ENCODE measurements at regions not wholly inside any gene's neighbourhood (a gene's known extent, or its start where the extent isn't known, plus 50 kb on each side); places are given as distances from the start of the nearest gene placed in this dataset. TPM values are rescaled to one million over a fixed set of nuclear protein-coding genes. Genes with fewer than 3 reads are reported as not detected.

DNA sequence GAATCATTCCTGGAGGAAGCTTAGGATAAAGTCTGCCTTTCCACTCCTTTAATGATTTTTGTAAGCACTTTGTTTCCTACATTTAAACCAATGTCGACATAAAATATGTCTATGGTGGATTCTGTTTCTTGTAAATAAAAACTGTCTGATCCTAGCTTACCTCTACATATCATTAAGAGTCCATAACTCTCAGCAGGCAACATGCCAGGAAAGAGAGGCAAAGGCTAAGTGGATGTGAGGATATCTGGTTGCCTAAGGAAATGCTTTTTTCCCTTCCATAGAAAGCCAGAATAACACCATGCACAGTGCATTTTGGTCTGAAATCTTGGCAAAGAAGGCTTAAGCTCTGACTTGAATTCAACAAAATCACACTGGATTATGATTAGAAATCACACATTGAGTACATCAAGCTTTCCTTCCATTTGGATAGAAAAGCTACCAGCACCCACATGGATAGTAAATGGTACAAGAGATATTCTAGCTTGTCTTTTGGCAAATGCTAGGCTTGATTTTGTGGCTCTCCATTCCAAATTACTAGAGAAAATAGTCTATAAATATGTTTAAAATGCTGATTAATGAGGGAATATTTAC lies 57.0 kb upstream of the CNTN1 start:
- WGBS = 41% methylated on average over 1 of the region's 1 CpG
- H3K36me3 ChIP-seq (ENCODE audit: control insufficient read depth in 4 of 4, insufficient read depth in 3 of 4, low read depth in 1 of 4, low read length in 3 of 4) = no peaks in the 10 kb centered on the region
- H3K4me1 ChIP-seq (ENCODE audit: control insufficient read depth in 4 of 4, insufficient read depth in 4 of 4, low read length in 3 of 4) = no peaks in the 10 kb centered on the region
- no peak overlapping the region for H3K27ac ChIP-seq (ENCODE audit: low read depth in 1 of 2, low read length in 2 of 2)
- no peaks in the 10 kb centered on the region for H3K9me3 ChIP-seq (ENCODE audit: control insufficient read depth in 4 of 4, low read length in 3 of 4)
- no peak overlapping the region for H3K4me3 ChIP-seq (ENCODE audit: low read depth in 1 of 3, low read length in 3 of 3)
- no peaks in the 10 kb centered on the region for H3K27me3 ChIP-seq (ENCODE audit: control insufficient read depth in 4 of 4, insufficient read depth in 4 of 4, low read length in 3 of 4)
- DNase-seq (ENCODE audit: low spot score) = no peak
- no peak for TF ChIP-seq HNF4A (conservative IDR thresholded peaks at IDR 0.05)
- TF ChIP-seq EGR1 (IDR thresholded peaks at IDR 0.05; ENCODE audit: low read depth in 2 of 2) = no peak
- TF ChIP-seq, protein P1, sequence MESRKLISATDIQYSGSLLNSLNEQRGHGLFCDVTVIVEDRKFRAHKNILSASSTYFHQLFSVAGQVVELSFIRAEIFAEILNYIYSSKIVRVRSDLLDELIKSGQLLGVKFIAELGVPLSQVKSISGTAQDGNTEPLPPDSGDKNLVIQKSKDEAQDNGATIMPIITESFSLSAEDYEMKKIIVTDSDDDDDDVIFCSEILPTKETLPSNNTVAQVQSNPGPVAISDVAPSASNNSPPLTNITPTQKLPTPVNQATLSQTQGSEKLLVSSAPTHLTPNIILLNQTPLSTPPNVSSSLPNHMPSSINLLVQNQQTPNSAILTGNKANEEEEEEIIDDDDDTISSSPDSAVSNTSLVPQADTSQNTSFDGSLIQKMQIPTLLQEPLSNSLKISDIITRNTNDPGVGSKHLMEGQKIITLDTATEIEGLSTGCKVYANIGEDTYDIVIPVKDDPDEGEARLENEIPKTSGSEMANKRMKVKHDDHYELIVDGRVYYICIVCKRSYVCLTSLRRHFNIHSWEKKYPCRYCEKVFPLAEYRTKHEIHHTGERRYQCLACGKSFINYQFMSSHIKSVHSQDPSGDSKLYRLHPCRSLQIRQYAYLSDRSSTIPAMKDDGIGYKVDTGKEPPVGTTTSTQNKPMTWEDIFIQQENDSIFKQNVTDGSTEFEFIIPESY (IDR thresholded peaks at IDR 0.05) = no peak
- TF ChIP-seq RAD21 (IDR thresholded peaks at IDR 0.05) = no peak
- TF ChIP-seq, protein P2, sequence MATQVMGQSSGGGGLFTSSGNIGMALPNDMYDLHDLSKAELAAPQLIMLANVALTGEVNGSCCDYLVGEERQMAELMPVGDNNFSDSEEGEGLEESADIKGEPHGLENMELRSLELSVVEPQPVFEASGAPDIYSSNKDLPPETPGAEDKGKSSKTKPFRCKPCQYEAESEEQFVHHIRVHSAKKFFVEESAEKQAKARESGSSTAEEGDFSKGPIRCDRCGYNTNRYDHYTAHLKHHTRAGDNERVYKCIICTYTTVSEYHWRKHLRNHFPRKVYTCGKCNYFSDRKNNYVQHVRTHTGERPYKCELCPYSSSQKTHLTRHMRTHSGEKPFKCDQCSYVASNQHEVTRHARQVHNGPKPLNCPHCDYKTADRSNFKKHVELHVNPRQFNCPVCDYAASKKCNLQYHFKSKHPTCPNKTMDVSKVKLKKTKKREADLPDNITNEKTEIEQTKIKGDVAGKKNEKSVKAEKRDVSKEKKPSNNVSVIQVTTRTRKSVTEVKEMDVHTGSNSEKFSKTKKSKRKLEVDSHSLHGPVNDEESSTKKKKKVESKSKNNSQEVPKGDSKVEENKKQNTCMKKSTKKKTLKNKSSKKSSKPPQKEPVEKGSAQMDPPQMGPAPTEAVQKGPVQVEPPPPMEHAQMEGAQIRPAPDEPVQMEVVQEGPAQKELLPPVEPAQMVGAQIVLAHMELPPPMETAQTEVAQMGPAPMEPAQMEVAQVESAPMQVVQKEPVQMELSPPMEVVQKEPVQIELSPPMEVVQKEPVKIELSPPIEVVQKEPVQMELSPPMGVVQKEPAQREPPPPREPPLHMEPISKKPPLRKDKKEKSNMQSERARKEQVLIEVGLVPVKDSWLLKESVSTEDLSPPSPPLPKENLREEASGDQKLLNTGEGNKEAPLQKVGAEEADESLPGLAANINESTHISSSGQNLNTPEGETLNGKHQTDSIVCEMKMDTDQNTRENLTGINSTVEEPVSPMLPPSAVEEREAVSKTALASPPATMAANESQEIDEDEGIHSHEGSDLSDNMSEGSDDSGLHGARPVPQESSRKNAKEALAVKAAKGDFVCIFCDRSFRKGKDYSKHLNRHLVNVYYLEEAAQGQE (IDR thresholded peaks at IDR 0.05) = no peak
- TF ChIP-seq YY1 (IDR thresholded peaks at IDR 0.05) = no peak
- no peak for TF ChIP-seq SP1 (IDR thresholded peaks at IDR 0.05)
- TF ChIP-seq, protein P3, sequence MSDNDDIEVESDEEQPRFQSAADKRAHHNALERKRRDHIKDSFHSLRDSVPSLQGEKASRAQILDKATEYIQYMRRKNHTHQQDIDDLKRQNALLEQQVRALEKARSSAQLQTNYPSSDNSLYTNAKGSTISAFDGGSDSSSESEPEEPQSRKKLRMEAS (IDR thresholded peaks at IDR 0.05) = no peak
- no peak for TF ChIP-seq NR2F2 (IDR thresholded peaks at IDR 0.05)
- TF ChIP-seq, protein P4, sequence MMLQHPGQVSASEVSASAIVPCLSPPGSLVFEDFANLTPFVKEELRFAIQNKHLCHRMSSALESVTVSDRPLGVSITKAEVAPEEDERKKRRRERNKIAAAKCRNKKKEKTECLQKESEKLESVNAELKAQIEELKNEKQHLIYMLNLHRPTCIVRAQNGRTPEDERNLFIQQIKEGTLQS (IDR thresholded peaks at IDR 0.05) = no peak
- no peak for TF ChIP-seq HNF4G (IDR thresholded peaks at IDR 0.05)
- H3K9ac ChIP-seq (ENCODE audit: low read depth in 1 of 2, low read length in 2 of 2) = no peak overlapping the region

Small RNA genes in the stretch of these regions (small RNA-seq; reads per million reads assigned to genes)
- not detected for gene RNU6-713P

Measured in liver (tissue), 8 donors.